Vagina (tissue), 2 donors: ENCODE measurements at regions not wholly inside any gene's neighbourhood (a gene's known extent, or its start where the extent isn't known, plus 50 kb on each side); places are given as distances from the start of the nearest gene placed in this dataset.

Experiments used
- DNase-seq, 2 donors: peaks; one replicate each; pipeline ENCODE4 v3.0.0-alpha.2; 2017; ENCODE audit errors: extremely low spot score in 2 of 2
- H3K27ac ChIP-seq: fragments of 200-600 bp; sonication (generic); one replicate; pipeline ENCODE4 v1.5.1; 2019
- H3K27me3 ChIP-seq: fragments of 200-600 bp; sonication (generic); one replicate; pipeline ENCODE4 v1.5.1; 2019
- H3K36me3 ChIP-seq, 2 donors: fragments of 200-600 bp; sonication (generic); one replicate each; pipeline ENCODE4 v1.5.1; 2017 to 2019
- H3K4me1 ChIP-seq: fragments of 200-600 bp; sonication (generic); one replicate; pipeline ENCODE4 v1.5.1; 2019
- H3K4me3 ChIP-seq, 2 donors: fragments of 200-600 bp; sonication (generic); 1 replicate in 1 of 2; 2 replicates in 1 of 2; pipeline ENCODE4 v1.5.1; 2016 to 2019
- H3K9me3 ChIP-seq: fragments of 200-600 bp; sonication (generic); one replicate; pipeline ENCODE4 v1.5.1; 2019
- POLR2A ChIP-seq, 2 donors: fragments of 450-650 bp; IDR thresholded peaks; one replicate each; pipeline ENCODE4 v1.6.1; 2017; ENCODE audit warnings: antibody characterized with exemption in 2 of 2, mild to moderate bottlenecking in 2 of 2, moderate library complexity in 2 of 2
- POLR2AphosphoS5 ChIP-seq, 2 donors: sonication (generic); formaldehyde crosslinking; IDR thresholded peaks; one replicate each; pipeline ENCODE4 v1.9.0; 2017; ENCODE audit warnings: antibody characterized with exemption in 2 of 2, mild to moderate bottlenecking in 2 of 2, low read depth in 1 of 2; ENCODE audit not compliant: insufficient read depth in 1 of 2
- intact Hi-C: fragments of 100-400 bp; cut with DNase I; formaldehyde crosslinking; loops from one replicate; pipeline ENCODE4 v1.15.1; 2023
- TF ChIP-seq, protein P1 (sequence below), 3 experiments: fragments of 450-650 bp in 2 of 3; fragments of 200-600 bp in 1 of 3; sonication (generic) in 1 of 3; IDR thresholded peaks; one replicate each; pipeline ENCODE4 v1.5.1; 2017 to 2019; ENCODE audit warnings: antibody characterized with exemption in 3 of 3, mild to moderate bottlenecking in 2 of 3, moderate library complexity in 2 of 3

DNA sequence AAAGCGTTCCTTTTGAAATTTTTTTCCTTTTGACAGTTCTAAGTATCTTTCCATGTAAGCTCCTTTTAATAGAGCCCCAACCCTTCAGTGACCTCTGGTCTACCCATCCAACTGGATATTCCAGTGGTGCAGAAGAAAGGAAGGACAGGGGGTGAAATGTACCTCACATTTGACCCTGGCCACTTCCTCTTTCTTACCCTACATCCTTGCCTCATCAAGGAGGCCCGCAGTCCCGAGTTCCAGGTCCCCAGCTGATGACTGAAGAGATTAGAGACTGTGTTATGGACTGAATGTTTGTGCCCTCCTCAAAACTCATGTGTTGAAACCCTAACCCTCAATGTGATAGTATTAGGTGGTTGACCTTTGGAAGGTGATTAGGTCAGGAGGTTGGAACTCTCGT, 158.1 kb downstream of the RBM43 start:
- peaks cover 3% of the 10 kb centered on the region for H3K9me3 ChIP-seq
- H3K36me3 ChIP-seq, result no peaks in the 10 kb centered on the region
- H3K4me1 ChIP-seq, result no peaks in the 10 kb centered on the region
- H3K27me3 ChIP-seq, result no peaks in the 10 kb centered on the region
- H3K4me3 ChIP-seq, result no peak overlapping the region
- TF ChIP-seq, protein P1, sequence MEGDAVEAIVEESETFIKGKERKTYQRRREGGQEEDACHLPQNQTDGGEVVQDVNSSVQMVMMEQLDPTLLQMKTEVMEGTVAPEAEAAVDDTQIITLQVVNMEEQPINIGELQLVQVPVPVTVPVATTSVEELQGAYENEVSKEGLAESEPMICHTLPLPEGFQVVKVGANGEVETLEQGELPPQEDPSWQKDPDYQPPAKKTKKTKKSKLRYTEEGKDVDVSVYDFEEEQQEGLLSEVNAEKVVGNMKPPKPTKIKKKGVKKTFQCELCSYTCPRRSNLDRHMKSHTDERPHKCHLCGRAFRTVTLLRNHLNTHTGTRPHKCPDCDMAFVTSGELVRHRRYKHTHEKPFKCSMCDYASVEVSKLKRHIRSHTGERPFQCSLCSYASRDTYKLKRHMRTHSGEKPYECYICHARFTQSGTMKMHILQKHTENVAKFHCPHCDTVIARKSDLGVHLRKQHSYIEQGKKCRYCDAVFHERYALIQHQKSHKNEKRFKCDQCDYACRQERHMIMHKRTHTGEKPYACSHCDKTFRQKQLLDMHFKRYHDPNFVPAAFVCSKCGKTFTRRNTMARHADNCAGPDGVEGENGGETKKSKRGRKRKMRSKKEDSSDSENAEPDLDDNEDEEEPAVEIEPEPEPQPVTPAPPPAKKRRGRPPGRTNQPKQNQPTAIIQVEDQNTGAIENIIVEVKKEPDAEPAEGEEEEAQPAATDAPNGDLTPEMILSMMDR (IDR thresholded peaks at IDR 0.05), result no peak
- TF ChIP-seq POLR2AphosphoS5 (IDR thresholded peaks at IDR 0.05; ENCODE audit: insufficient read depth in 1 of 2, low read depth in 1 of 2) (no peak), POLR2A (IDR thresholded peaks at IDR 0.05) (no peak)
- no peak overlapping the region for H3K27ac ChIP-seq
- intact Hi-C loops, result no loop called here
- DNase-seq, result no peak

GRCh38 chr2:151102226-151102625, 159.4 kb downstream of the RBM43 start:
- no peak overlapping the region for H3K4me3 ChIP-seq
- H3K9me3 ChIP-seq, result no peaks in the 10 kb centered on the region
- H3K27me3 ChIP-seq, result no peaks in the 10 kb centered on the region
- DNase-seq, result no peak
- H3K36me3 ChIP-seq, result no peaks in the 10 kb centered on the region
- H3K27ac ChIP-seq, result no peak overlapping the region
- no peaks in the 10 kb centered on the region for H3K4me1 ChIP-seq
- intact Hi-C loops, result no loop called here
- TF ChIP-seq POLR2AphosphoS5 (IDR thresholded peaks at IDR 0.05; ENCODE audit: insufficient read depth in 1 of 2, low read depth in 1 of 2) (no peak), POLR2A (IDR thresholded peaks at IDR 0.05) (no peak)
- TF ChIP-seq, protein P1 (IDR thresholded peaks at IDR 0.05), result no peak

DNA sequence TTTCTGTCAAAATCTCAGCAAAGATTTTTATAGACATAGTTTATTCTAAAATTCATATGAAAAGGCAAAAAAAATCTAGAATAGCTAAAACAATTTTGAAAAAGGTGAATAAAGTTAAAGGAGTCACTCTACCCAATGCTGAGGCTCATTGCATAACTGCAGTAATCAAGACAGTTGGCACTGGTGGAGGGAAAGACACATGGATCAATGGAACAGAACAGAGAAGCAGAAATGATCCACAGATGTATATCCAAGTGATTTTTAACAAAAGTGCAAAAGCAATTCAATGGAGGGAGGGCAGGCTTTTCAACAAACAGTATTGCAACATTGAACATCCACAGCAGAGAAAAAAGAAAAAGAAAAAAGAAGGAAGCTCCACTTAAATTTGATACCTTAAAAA, 162.8 kb downstream of the RBM43 start:
- Histone ChIP-seq H3K27me3 (no peaks in the 10 kb centered on the region), H3K4me1 (no peaks in the 10 kb centered on the region), H3K9me3 (no peaks in the 10 kb centered on the region), H3K36me3 (no peaks in the 10 kb centered on the region), H3K4me3 (no peak overlapping the region), H3K27ac (no peak overlapping the region)
- TF ChIP-seq, protein P1 (IDR thresholded peaks at IDR 0.05), result no peak
- no peak for TF ChIP-seq POLR2A (IDR thresholded peaks at IDR 0.05)
- TF ChIP-seq POLR2AphosphoS5 (IDR thresholded peaks at IDR 0.05; ENCODE audit: insufficient read depth in 1 of 2, low read depth in 1 of 2), result no peak
- DNase-seq, result no peak
- intact Hi-C loops, result no loop called here

GRCh38 chr2:151097895-151098294, 163.8 kb downstream of the RBM43 start:
- H3K27me3 ChIP-seq, result no peaks in the 10 kb centered on the region
- H3K4me1 ChIP-seq, result no peaks in the 10 kb centered on the region
- H3K27ac ChIP-seq, result no peak overlapping the region
- H3K4me3 ChIP-seq, result no peak overlapping the region
- H3K36me3 ChIP-seq, result no peaks in the 10 kb centered on the region
- no peaks in the 10 kb centered on the region for H3K9me3 ChIP-seq
- TF ChIP-seq, protein P1 (IDR thresholded peaks at IDR 0.05), result no peak
- no peak for TF ChIP-seq POLR2AphosphoS5 (IDR thresholded peaks at IDR 0.05; ENCODE audit: insufficient read depth in 1 of 2, low read depth in 1 of 2)
- TF ChIP-seq POLR2A (IDR thresholded peaks at IDR 0.05), result no peak
- intact Hi-C loops, result no loop called here
- no peak for DNase-seq

DNA sequence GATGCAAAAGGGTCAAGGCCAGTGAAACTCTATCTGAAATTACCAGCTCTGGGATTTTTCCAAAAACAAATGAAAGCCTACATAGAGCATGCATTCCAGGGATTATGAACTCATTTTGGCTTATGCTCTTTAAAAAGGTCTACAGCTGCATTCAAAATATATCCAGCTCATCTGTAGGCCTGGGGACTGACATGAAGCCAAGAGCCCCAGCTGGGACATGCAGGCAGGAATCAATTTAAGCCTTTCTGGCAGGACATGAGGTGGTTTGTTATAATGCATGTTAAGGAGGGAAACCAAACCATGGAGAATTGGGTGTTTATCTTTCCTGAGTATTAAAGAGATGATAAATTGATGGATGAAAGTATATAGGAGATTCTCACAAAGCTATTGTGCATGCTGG, 164.5 kb downstream of the RBM43 start:
- Histone ChIP-seq H3K27me3 (no peaks in the 10 kb centered on the region), H3K4me1 (no peaks in the 10 kb centered on the region), H3K36me3 (no peaks in the 10 kb centered on the region), H3K27ac (no peak overlapping the region), H3K4me3 (no peak overlapping the region), H3K9me3 (no peaks in the 10 kb centered on the region)
- intact Hi-C loops, result no loop called here
- DNase-seq, result no peak
- TF ChIP-seq, protein P1 (IDR thresholded peaks at IDR 0.05), result no peak
- TF ChIP-seq POLR2A (IDR thresholded peaks at IDR 0.05) (no peak), POLR2AphosphoS5 (IDR thresholded peaks at IDR 0.05; ENCODE audit: insufficient read depth in 1 of 2, low read depth in 1 of 2) (no peak)
